GM12891 (cell line): ENCODE measurements at regions not wholly inside any gene's neighbourhood (a gene's known extent, or its start where the extent isn't known, plus 50 kb on each side); places are given as distances from the start of the nearest gene placed in this dataset.
"Not testable (repeated sequence)": the region's sequence is repeated elsewhere in the genome, so short reads cannot be mapped to it uniquely, and the experiment has no call there.

ENCODE experiments used
- POLR2A ChIP-seq: IDR thresholded peaks from 2 replicates; pipeline ENCODE4 v1.6.1; 2011; ENCODE audit warnings: low read depth, low read length, control low read depth
- POLR2AphosphoS5 ChIP-seq: IDR thresholded peaks from 2 replicates; pipeline ENCODE4 v1.6.1; 2011; ENCODE audit warnings: low read depth, low read length, control low read depth
- POU2F2 ChIP-seq: IDR thresholded peaks from 2 replicates; pipeline ENCODE4 v1.6.1; 2011; ENCODE audit warnings: low read depth, mild to moderate bottlenecking, control low read depth, low read length, moderate library complexity
- TAF1 ChIP-seq: IDR thresholded peaks from 2 replicates; pipeline ENCODE4 v1.6.1; 2011; ENCODE audit warnings: low read depth, low read length, control low read depth

GRCh38 chr5:100103592-100104119, 431.5 kb upstream of the FAM174A start:
- TF ChIP-seq POU2F2, TAF1, POLR2AphosphoS5, POLR2A: not testable (repeated sequence)
